Dermis blood vessel endothelial cell (primary cell): ENCODE measurements at regions not wholly inside any gene's neighbourhood (a gene's known extent, or its start where the extent isn't known, plus 50 kb on each side); places are given as distances from the start of the nearest gene placed in this dataset.
"Not testable (repeated sequence)": the region's sequence is repeated elsewhere in the genome, so short reads cannot be mapped to it uniquely, and the experiment has no call there.

Experiments
- DNase-seq: peaks from one replicate; pipeline ENCODE4 v3.0.0; 2010

- DNase-seq, result no peak
These were observed 618.5 kb downstream of the NR2F2 start for GRCh38 chr15:96948981-96949380.

GRCh38 chr15:96958721-96959120 lies 628.2 kb downstream of the NR2F2 start:
- DNase-seq, result no peak

GRCh38 chr15:96959501-96959900 lies 629.0 kb downstream of the NR2F2 start:
- no peak for DNase-seq

GRCh38 chr15:96960711-96961480 lies 630.4 kb downstream of the NR2F2 start:
- no peak for DNase-seq

GRCh38 chr15:96966554-96966953 lies 636.1 kb downstream of the NR2F2 start:
- no peak for DNase-seq

GRCh38 chr15:96969732-96970710 lies 639.5 kb downstream of the NR2F2 start:
- DNase-seq, result no peak

GRCh38 chr15:96972201-96972600 lies 641.7 kb downstream of the NR2F2 start:
- peak; percentile 92 for DNase-seq

GRCh38 chr15:96974761-96975160 lies 644.3 kb downstream of the NR2F2 start:
- DNase-seq, result peak; percentile 16

GRCh38 chr15:96977886-96978285 lies 647.4 kb downstream of the NR2F2 start:
- no peak for DNase-seq

GRCh38 chr15:96978937-96979473 lies 648.5 kb downstream of the NR2F2 start:
- DNase-seq, result no peak

- not testable (repeated sequence) for DNase-seq
These were observed 653.7 kb downstream of the NR2F2 start for GRCh38 chr15:96984121-96984671.

- DNase-seq, result peak; percentile 84
These were observed 662.3 kb downstream of the NR2F2 start for GRCh38 chr15:96992817-96993216.

- no peak for DNase-seq
These were observed 667.0 kb downstream of the NR2F2 start for GRCh38 chr15:96997538-96997937.

GRCh38 chr15:97009031-97009431 lies 678.5 kb downstream of the NR2F2 start:
- DNase-seq, result no peak

- DNase-seq, result no peak
These were observed 682.5 kb downstream of the NR2F2 start for GRCh38 chr15:97012986-97013385.

GRCh38 chr15:97013491-97013890 lies 683.0 kb downstream of the NR2F2 start:
- no peak for DNase-seq

- DNase-seq, result no peak
These were observed 683.5 kb downstream of the NR2F2 start for GRCh38 chr15:97014001-97014400.

GRCh38 chr15:97023488-97023844 lies 693.0 kb downstream of the NR2F2 start:
- no peak for DNase-seq

- DNase-seq, result no peak
These were observed 696.3 kb downstream of the NR2F2 start for GRCh38 chr15:97026781-97027180.

GRCh38 chr15:97027772-97028171 lies 697.3 kb downstream of the NR2F2 start:
- DNase-seq, result no peak

- DNase-seq, result no peak
These were observed 699.8 kb downstream of the NR2F2 start for GRCh38 chr15:97030251-97030650.

GRCh38 chr15:97036301-97036700 lies 705.8 kb downstream of the NR2F2 start:
- peak; percentile 38 for DNase-seq

- DNase-seq, result no peak
These were observed 706.6 kb downstream of the NR2F2 start for GRCh38 chr15:97037080-97037479.
